ENCODE measurements at regions not wholly inside any gene's neighbourhood (a gene's known extent, or its start where the extent isn't known, plus 50 kb on each side); places are given as distances from the start of the nearest gene placed in this dataset.
"Not testable (repeated sequence)": the region's sequence is repeated elsewhere in the genome, so short reads cannot be mapped to it uniquely, and the experiment has no call there.

GRCh38 chr1:149665528-149665927, 81.9 kb downstream of the PPIAL4C start:
- not testable (repeated sequence) for H3K4me3 ChIP-seq (ENCODE audit: low read depth in 1 of 2, low read length in 1 of 2); H3K4me1 ChIP-seq (ENCODE audit: control insufficient read depth in 1 of 2, insufficient read depth in 1 of 2, low read depth in 1 of 2, low read length in 1 of 2); H3K9me3 ChIP-seq; H3K27ac ChIP-seq; H3K36me3 ChIP-seq; H3K27me3 ChIP-seq

GRCh38 chr1:149673231-149673909, 89.7 kb downstream of the PPIAL4C start:
- not testable (repeated sequence) for H3K9me3 ChIP-seq; H3K4me1 ChIP-seq (ENCODE audit: control insufficient read depth in 1 of 2, insufficient read depth in 1 of 2, low read depth in 1 of 2, low read length in 1 of 2); H3K27ac ChIP-seq; H3K27me3 ChIP-seq; H3K36me3 ChIP-seq; H3K4me3 ChIP-seq (ENCODE audit: low read depth in 1 of 2, low read length in 1 of 2)

GRCh38 chr1:149674921-149675320, 91.3 kb downstream of the PPIAL4C start:
- not testable (repeated sequence) for H3K4me1 ChIP-seq (ENCODE audit: control insufficient read depth in 1 of 2, insufficient read depth in 1 of 2, low read depth in 1 of 2, low read length in 1 of 2); H3K27ac ChIP-seq; H3K4me3 ChIP-seq (ENCODE audit: low read depth in 1 of 2, low read length in 1 of 2); H3K9me3 ChIP-seq; H3K36me3 ChIP-seq; H3K27me3 ChIP-seq

- not testable (repeated sequence) for H3K27ac ChIP-seq; H3K4me1 ChIP-seq (ENCODE audit: control insufficient read depth in 1 of 2, insufficient read depth in 1 of 2, low read depth in 1 of 2, low read length in 1 of 2); H3K9me3 ChIP-seq
Measured at GRCh38 chr1:149677359-149677758, 93.7 kb downstream of the PPIAL4C start.

GRCh38 chr1:149686593-149687238, 95.8 kb upstream of the FCGR1A start:
- not testable (repeated sequence) for H3K9me3 ChIP-seq; H3K27ac ChIP-seq; H3K4me3 ChIP-seq (ENCODE audit: low read depth in 1 of 2, low read length in 1 of 2); H3K36me3 ChIP-seq; H3K27me3 ChIP-seq; H3K4me1 ChIP-seq (ENCODE audit: control insufficient read depth in 1 of 2, insufficient read depth in 1 of 2, low read depth in 1 of 2, low read length in 1 of 2)

More at GRCh38 chr1:149677359-149677758, 93.7 kb downstream of the PPIAL4C start:
- H3K36me3 ChIP-seq; H3K27me3 ChIP-seq; H3K4me3 ChIP-seq (ENCODE audit: low read depth in 1 of 2, low read length in 1 of 2): not testable (repeated sequence)

- H3K27me3 ChIP-seq; H3K4me3 ChIP-seq (ENCODE audit: low read depth in 1 of 2, low read length in 1 of 2); H3K9me3 ChIP-seq; H3K27ac ChIP-seq; H3K4me1 ChIP-seq (ENCODE audit: control insufficient read depth in 1 of 2, insufficient read depth in 1 of 2, low read depth in 1 of 2, low read length in 1 of 2); H3K36me3 ChIP-seq: not testable (repeated sequence)
Measured at GRCh38 chr1:149691399-149691798, 91.1 kb upstream of the FCGR1A start.

GRCh38 chr1:149692804-149693539, 89.5 kb upstream of the FCGR1A start:
- H3K36me3 ChIP-seq; H3K4me1 ChIP-seq (ENCODE audit: control insufficient read depth in 1 of 2, insufficient read depth in 1 of 2, low read depth in 1 of 2, low read length in 1 of 2); H3K27me3 ChIP-seq; H3K27ac ChIP-seq; H3K4me3 ChIP-seq (ENCODE audit: low read depth in 1 of 2, low read length in 1 of 2); H3K9me3 ChIP-seq: not testable (repeated sequence)

GRCh38 chr1:149695066-149695465, 87.4 kb upstream of the FCGR1A start:
- not testable (repeated sequence) for H3K36me3 ChIP-seq; H3K27me3 ChIP-seq; H3K27ac ChIP-seq; H3K4me3 ChIP-seq (ENCODE audit: low read depth in 1 of 2, low read length in 1 of 2); H3K9me3 ChIP-seq; H3K4me1 ChIP-seq (ENCODE audit: control insufficient read depth in 1 of 2, insufficient read depth in 1 of 2, low read depth in 1 of 2, low read length in 1 of 2)

GRCh38 chr1:149700220-149700619, 82.3 kb upstream of the FCGR1A start:
- H3K36me3 ChIP-seq; H3K27ac ChIP-seq; H3K9me3 ChIP-seq; H3K4me1 ChIP-seq (ENCODE audit: control insufficient read depth in 1 of 2, insufficient read depth in 1 of 2, low read depth in 1 of 2, low read length in 1 of 2); H3K27me3 ChIP-seq; H3K4me3 ChIP-seq (ENCODE audit: low read depth in 1 of 2, low read length in 1 of 2): not testable (repeated sequence)

- H3K9me3 ChIP-seq; H3K36me3 ChIP-seq; H3K27me3 ChIP-seq; H3K4me1 ChIP-seq (ENCODE audit: control insufficient read depth in 1 of 2, insufficient read depth in 1 of 2, low read depth in 1 of 2, low read length in 1 of 2); H3K27ac ChIP-seq; H3K4me3 ChIP-seq (ENCODE audit: low read depth in 1 of 2, low read length in 1 of 2): not testable (repeated sequence)
Measured at GRCh38 chr1:149700677-149701567, 81.6 kb upstream of the FCGR1A start.

- not testable (repeated sequence) for H3K9me3 ChIP-seq; H3K27me3 ChIP-seq; H3K36me3 ChIP-seq; H3K4me1 ChIP-seq (ENCODE audit: control insufficient read depth in 1 of 2, insufficient read depth in 1 of 2, low read depth in 1 of 2, low read length in 1 of 2)
- Histone ChIP-seq H3K27ac (peak overlapping the region; percentile 41), H3K4me3 (ENCODE audit: low read depth in 1 of 2, low read length in 1 of 2) (peak overlapping the region in 1 of 2 experiments; percentile 39)
Measured at GRCh38 chr1:149708192-149708853, 74.2 kb upstream of the FCGR1A start.

- H3K4me1 ChIP-seq (ENCODE audit: control insufficient read depth in 1 of 2, insufficient read depth in 1 of 2, low read depth in 1 of 2, low read length in 1 of 2); H3K27ac ChIP-seq: not testable (repeated sequence)
Measured at GRCh38 chr1:149711651-149712050, 70.8 kb upstream of the FCGR1A start.

More at GRCh38 chr1:149711651-149712050, 70.8 kb upstream of the FCGR1A start:
- H3K36me3 ChIP-seq; H3K27me3 ChIP-seq; H3K4me3 ChIP-seq (ENCODE audit: low read depth in 1 of 2, low read length in 1 of 2); H3K9me3 ChIP-seq: not testable (repeated sequence)
